Fibroblast of pulmonary artery (primary cell): ENCODE measurements at regions not wholly inside any gene's neighbourhood (a gene's known extent, or its start where the extent isn't known, plus 50 kb on each side); places are given as distances from the start of the nearest gene placed in this dataset.

ENCODE experiments used
- DNase-seq: peaks from one replicate; pipeline ENCODE4 v3.0.0-alpha.2; 2010; ENCODE audit warnings: low read depth
- H3K4me3 ChIP-seq: replicated peaks from 2 replicates; pipeline ENCODE4 v1.5.1; 2011; ENCODE audit warnings: low read depth, mild to moderate bottlenecking, control low read depth, low read length, moderate library complexity
- CTCF ChIP-seq: IDR thresholded peaks from 2 replicates; pipeline ENCODE4 v1.5.1; 2011; ENCODE audit warnings: mild to moderate bottlenecking, control low read depth, low read length, inconsistent platforms; ENCODE audit errors: missing control alignments

- no peak for DNase-seq
- H3K4me3 ChIP-seq, result no peak overlapping the region
- no peak for TF ChIP-seq CTCF
Observed at GRCh38 chrX:39288592-39288991, 487.3 kb downstream of the MID1IP1 start.

- no peak overlapping the region for H3K4me3 ChIP-seq
- DNase-seq, result no peak
- TF ChIP-seq CTCF, result no peak
Observed at GRCh38 chrX:39289827-39290226, 488.6 kb downstream of the MID1IP1 start.

GRCh38 chrX:39293203-39293602 is 491.9 kb downstream of the MID1IP1 start:
- no peak for DNase-seq
- no peak overlapping the region for H3K4me3 ChIP-seq
- TF ChIP-seq CTCF, result no peak

GRCh38 chrX:39296472-39296871 is 495.2 kb downstream of the MID1IP1 start:
- no peak overlapping the region for H3K4me3 ChIP-seq
- DNase-seq, result no peak
- no peak for TF ChIP-seq CTCF

- no peak overlapping the region for H3K4me3 ChIP-seq
- no peak for DNase-seq
- no peak for TF ChIP-seq CTCF
Observed at GRCh38 chrX:39298821-39299220, 497.6 kb downstream of the MID1IP1 start.

GRCh38 chrX:39299615-39300014 is 498.4 kb downstream of the MID1IP1 start:
- no peak for TF ChIP-seq CTCF
- no peak for DNase-seq
- no peak overlapping the region for H3K4me3 ChIP-seq

GRCh38 chrX:39301036-39301435 is 499.8 kb downstream of the MID1IP1 start:
- no peak overlapping the region for H3K4me3 ChIP-seq
- DNase-seq, result no peak
- TF ChIP-seq CTCF, result no peak
